Endodermal cell (in vitro differentiated cells): ENCODE measurements at regions not wholly inside any gene's neighbourhood (a gene's known extent, or its start where the extent isn't known, plus 50 kb on each side); places are given as distances from the start of the nearest gene placed in this dataset.
"Not testable (repeated sequence)": the region's sequence is repeated elsewhere in the genome, so short reads cannot be mapped to it uniquely, and the experiment has no call there.

Experiments
- DNase-seq: peaks from one replicate; pipeline ENCODE4 v3.0.0-alpha.2; 2017
- H3K27ac ChIP-seq: 2 replicates; pipeline ENCODE4 v1.5.1; 2013; ENCODE audit warnings: mild to moderate bottlenecking, low read depth, low read length, moderate library complexity
- H3K27me3 ChIP-seq: 2 replicates; pipeline ENCODE4 v1.6.1; 2013; ENCODE audit warnings: mild to moderate bottlenecking, low read length, moderate library complexity; ENCODE audit not compliant: insufficient read depth, control insufficient read depth, poor library complexity, severe bottlenecking
- H3K36me3 ChIP-seq: 2 replicates; pipeline ENCODE4 v1.7.0; 2013; ENCODE audit warnings: mild to moderate bottlenecking, low read length, moderate library complexity; ENCODE audit not compliant: control insufficient read depth, insufficient read depth
- H3K4me1 ChIP-seq: one replicate; pipeline ENCODE4 v1.7.0; 2013; ENCODE audit warnings: low read length; ENCODE audit not compliant: control insufficient read depth, insufficient read depth
- H3K4me3 ChIP-seq: 2 replicates; pipeline ENCODE4 v1.5.1; 2013; ENCODE audit warnings: mild to moderate bottlenecking, low read length, moderate library complexity
- H3K9ac ChIP-seq: 2 replicates; pipeline ENCODE4 v1.6.1; 2013; ENCODE audit warnings: mild to moderate bottlenecking, low read length, moderate library complexity; ENCODE audit not compliant: poor library complexity, severe bottlenecking; ENCODE audit errors: extremely low read depth
- H3K9me3 ChIP-seq: 2 replicates; pipeline ENCODE4 v1.6.1; 2013; ENCODE audit warnings: mild to moderate bottlenecking, low read length, moderate library complexity; ENCODE audit not compliant: control insufficient read depth
- H3K27ac Mint-ChIP-seq: 2 replicates; pipeline ENCODE4 v1.8.0; 2020; ENCODE audit warnings: mixed read lengths
- H3K27me3 Mint-ChIP-seq: 2 replicates; pipeline ENCODE4 v1.8.0; 2021; ENCODE audit warnings: mild to moderate bottlenecking, mixed read lengths; ENCODE audit not compliant: insufficient read depth
- H3K36me3 Mint-ChIP-seq: 2 replicates; pipeline ENCODE4 v1.8.0; 2020; ENCODE audit warnings: low read depth, mixed read lengths
- H3K4me1 Mint-ChIP-seq: 2 replicates; pipeline ENCODE4 v1.8.0; 2020; ENCODE audit warnings: mixed read lengths
- H3K4me3 Mint-ChIP-seq: 2 replicates; pipeline ENCODE4 v1.8.0; 2020; ENCODE audit warnings: mild to moderate bottlenecking, moderate library complexity, mixed read lengths
- H3K9me3 Mint-ChIP-seq: 2 replicates; pipeline ENCODE4 v1.8.0; 2020; ENCODE audit warnings: mild to moderate bottlenecking, mixed read lengths
- CTCF ChIP-seq: fragments of 200-600 bp; sonication (generic); conservative IDR thresholded peaks from 2 replicates; pipeline ENCODE4 v1.5.0; 2021; ENCODE audit warnings: antibody characterized with exemption, mild to moderate bottlenecking
- WGBS, 2 experiments: methylation state at CpG; one replicate each; pipeline versions ENCODE4 v1.1.5 to v1.1.7; 2013; ENCODE audit warnings: missing lambda C conversion rate in 2 of 2, mixed read lengths in 1 of 2; ENCODE audit not compliant: insufficient coverage in 1 of 2, insufficient read length in 1 of 2; 5-methylcytosine and 5-hydroxymethylcytosine counted together

GRCh38 chr9:85162822-85163221 is 493.3 kb downstream of the NTRK2 start:
- WGBS, 2 experiments, result 50 to 65% methylated on average over 2 to 3 of the region's 3 CpGs
- no peak for DNase-seq
- Histone ChIP-seq H3K4me3 (peak overlapping the region; percentile 64), H3K36me3 (no peaks in the 10 kb centered on the region), H3K9ac (no peak overlapping the region), H3K27ac (no peak overlapping the region), H3K9me3 (peaks cover 29% of the 10 kb centered on the region), H3K27me3 (no peaks in the 10 kb centered on the region), H3K4me1 (peaks cover 18% of the 10 kb centered on the region)
- H3K27ac Mint-ChIP-seq, result no peak overlapping the region
- H3K27me3 Mint-ChIP-seq, result no peaks in the 10 kb centered on the region
- no peak overlapping the region for H3K4me3 Mint-ChIP-seq
- H3K9me3 Mint-ChIP-seq, result peaks cover 22% of the 10 kb centered on the region
- H3K36me3 Mint-ChIP-seq, result no peaks in the 10 kb centered on the region
- peaks cover 26% of the 10 kb centered on the region for H3K4me1 Mint-ChIP-seq
- TF ChIP-seq CTCF, result no peak

GRCh38 chr9:85160944-85161343 is 491.4 kb downstream of the NTRK2 start:
- Histone ChIP-seq H3K9me3 (peaks cover 26% of the 10 kb centered on the region), H3K4me1 (peaks cover 20% of the 10 kb centered on the region)
- not testable (repeated sequence) for H3K36me3 ChIP-seq, H3K27me3 Mint-ChIP-seq, H3K27me3 ChIP-seq, H3K27ac ChIP-seq, H3K27ac Mint-ChIP-seq, H3K9ac ChIP-seq, H3K4me3 ChIP-seq, DNase-seq, H3K4me3 Mint-ChIP-seq, H3K36me3 Mint-ChIP-seq
- WGBS, 2 experiments, result 96% methylated on average over 1 of the region's 4 CpGs; no CpG with 5 or more reads in 1 of the 2 experiments
- Mint-ChIP-seq H3K9me3 (peaks cover 17% of the 10 kb centered on the region), H3K4me1 (peaks cover 30% of the 10 kb centered on the region)

GRCh38 chr9:85158512-85158911 is 489.0 kb downstream of the NTRK2 start:
- Histone ChIP-seq H3K27ac (no peak overlapping the region), H3K9me3 (peaks cover 13% of the 10 kb centered on the region), H3K9ac (no peak overlapping the region), H3K36me3 (no peaks in the 10 kb centered on the region), H3K4me3 (peak overlapping the region; percentile 44), H3K4me1 (peaks cover 21% of the 10 kb centered on the region), H3K27me3 (no peaks in the 10 kb centered on the region)
- H3K27me3 Mint-ChIP-seq, result no peaks in the 10 kb centered on the region
- peak overlapping the region; percentile 65 for H3K27ac Mint-ChIP-seq
- H3K4me1 Mint-ChIP-seq, result peaks cover 30% of the 10 kb centered on the region
- no peaks in the 10 kb centered on the region for H3K36me3 Mint-ChIP-seq
- peaks cover 13% of the 10 kb centered on the region for H3K9me3 Mint-ChIP-seq
- no peak overlapping the region for H3K4me3 Mint-ChIP-seq
- no peak for TF ChIP-seq CTCF
- no peak for DNase-seq

GRCh38 chr9:85157772-85158171 is 488.2 kb downstream of the NTRK2 start:
- no peak overlapping the region for H3K27ac Mint-ChIP-seq
- DNase-seq, result no peak
- H3K27me3 Mint-ChIP-seq, result no peaks in the 10 kb centered on the region
- peaks cover 10% of the 10 kb centered on the region for H3K9me3 Mint-ChIP-seq
- H3K4me1 Mint-ChIP-seq, result peaks cover 30% of the 10 kb centered on the region
- Histone ChIP-seq H3K4me3 (peak overlapping the region; percentile 72), H3K36me3 (no peaks in the 10 kb centered on the region), H3K9me3 (peaks cover 7% of the 10 kb centered on the region), H3K9ac (no peak overlapping the region), H3K27ac (no peak overlapping the region), H3K4me1 (peaks cover 21% of the 10 kb centered on the region), H3K27me3 (no peaks in the 10 kb centered on the region)
- H3K36me3 Mint-ChIP-seq, result no peaks in the 10 kb centered on the region
- H3K4me3 Mint-ChIP-seq, result no peak overlapping the region
- WGBS, 2 experiments, result 76% methylated on average over 3 of the region's 6 CpGs; no CpG with 5 or more reads in 1 of the 2 experiments
- no peak for TF ChIP-seq CTCF
